A549 (cell line): ENCODE measurements at regions not wholly inside any gene's neighbourhood (a gene's known extent, or its start where the extent isn't known, plus 50 kb on each side); places are given as distances from the start of the nearest gene placed in this dataset.

ENCODE experiments used
- CBX2 ChIP-seq: fragments of 200-600 bp; sonication (generic); IDR thresholded peaks from 2 replicates; pipeline ENCODE4 v1.6.1; 2016; ENCODE audit warnings: low read depth, mild to moderate bottlenecking, borderline replicate concordance
- CHD4 ChIP-seq: fragments of 200-600 bp; sonication (generic); IDR thresholded peaks from 2 replicates; pipeline ENCODE4 v1.6.1; 2016; ENCODE audit warnings: antibody characterized with exemption, mild to moderate bottlenecking, borderline replicate concordance
- EHMT2 ChIP-seq: fragments of 200-600 bp; sonication (generic); IDR thresholded peaks from 2 replicates; pipeline ENCODE4 v1.6.1; 2016; ENCODE audit warnings: antibody characterized with exemption, low read depth, mild to moderate bottlenecking, moderate library complexity
- FOSL2 ChIP-seq, 2 experiments: fragments of 450-650 bp in 1 of 2; fragments of >200 bp in 1 of 2; sonication (Bioruptor Twin) in 1 of 2; formaldehyde crosslinking; IDR thresholded peaks; 2 replicates each; pipeline versions ENCODE4 v1.5.0 to v1.6.1; 2016 to 2020; ENCODE audit warnings: mild to moderate bottlenecking in 1 of 2, moderate library complexity in 1 of 2
- KDM5A ChIP-seq: fragments of 200-600 bp; sonication (generic); IDR thresholded peaks from 2 replicates; pipeline ENCODE4 v1.6.1; 2016; ENCODE audit warnings: antibody characterized with exemption, mild to moderate bottlenecking
- MAZ ChIP-seq: fragments of 150-350 bp; IDR thresholded peaks from 2 replicates; pipeline ENCODE4 v1.6.1; 2014; ENCODE audit warnings: antibody characterized with exemption, low read depth, low read length, borderline replicate concordance
- POLR2A ChIP-seq: IDR thresholded peaks from 2 replicates; pipeline ENCODE4 v1.6.1; 2012; ENCODE audit warnings: mild to moderate bottlenecking, low read length
- RAD21 ChIP-seq, 2 experiments: fragments of >200 bp in 1 of 2; sonication (Bioruptor Twin) in 1 of 2; formaldehyde crosslinking in 1 of 2; IDR thresholded peaks in 1 of 2; conservative IDR thresholded peaks in 1 of 2; 2 replicates in 1 of 2; 3 replicates in 1 of 2; pipeline ENCODE4 v1.6.1; 2012 to 2018; ENCODE audit warnings: inconsistent platforms in 1 of 2
- SMC3 ChIP-seq: fragments of >200 bp; sonication (Bioruptor Twin); formaldehyde crosslinking; IDR thresholded peaks from 3 replicates; pipeline ENCODE4 v1.6.1; 2018; ENCODE audit warnings: inconsistent platforms
- SREBF2 ChIP-seq: fragments of 450-650 bp; IDR thresholded peaks from 2 replicates; pipeline ENCODE4 v1.6.1; 2014; ENCODE audit warnings: mild to moderate bottlenecking, moderate library complexity
- ZFP36 ChIP-seq: fragments of 450-650 bp; IDR thresholded peaks from 2 replicates; pipeline ENCODE4 v1.6.1; 2014; ENCODE audit warnings: borderline replicate concordance; ENCODE audit not compliant: partially characterized antibody
- TF ChIP-seq, protein P1 (sequence below): fragments of >200 bp; sonication (Bioruptor Twin); formaldehyde crosslinking; IDR thresholded peaks from 3 replicates; pipeline ENCODE4 v1.5.1; 2016

DNA sequence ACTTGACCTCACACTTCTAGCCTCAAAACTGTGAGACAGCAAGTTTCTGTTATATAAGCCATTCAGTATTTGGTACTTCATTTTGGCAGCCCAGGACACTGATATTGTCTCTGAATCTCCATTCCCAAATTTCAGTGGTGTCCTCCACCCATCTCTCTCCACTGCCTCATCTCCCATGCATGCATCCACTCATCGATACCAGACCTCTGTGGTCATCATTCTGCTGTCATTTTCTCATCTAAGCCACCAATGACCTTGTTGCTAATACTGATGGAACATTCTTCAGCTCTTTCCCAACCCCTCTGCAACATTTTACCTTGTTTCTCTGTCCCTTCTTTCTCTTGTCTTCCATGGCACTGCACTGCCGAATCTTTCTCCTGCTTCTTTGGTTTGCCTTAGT is 221.8 kb downstream of the SNX18 start:
- TF ChIP-seq, protein P1, sequence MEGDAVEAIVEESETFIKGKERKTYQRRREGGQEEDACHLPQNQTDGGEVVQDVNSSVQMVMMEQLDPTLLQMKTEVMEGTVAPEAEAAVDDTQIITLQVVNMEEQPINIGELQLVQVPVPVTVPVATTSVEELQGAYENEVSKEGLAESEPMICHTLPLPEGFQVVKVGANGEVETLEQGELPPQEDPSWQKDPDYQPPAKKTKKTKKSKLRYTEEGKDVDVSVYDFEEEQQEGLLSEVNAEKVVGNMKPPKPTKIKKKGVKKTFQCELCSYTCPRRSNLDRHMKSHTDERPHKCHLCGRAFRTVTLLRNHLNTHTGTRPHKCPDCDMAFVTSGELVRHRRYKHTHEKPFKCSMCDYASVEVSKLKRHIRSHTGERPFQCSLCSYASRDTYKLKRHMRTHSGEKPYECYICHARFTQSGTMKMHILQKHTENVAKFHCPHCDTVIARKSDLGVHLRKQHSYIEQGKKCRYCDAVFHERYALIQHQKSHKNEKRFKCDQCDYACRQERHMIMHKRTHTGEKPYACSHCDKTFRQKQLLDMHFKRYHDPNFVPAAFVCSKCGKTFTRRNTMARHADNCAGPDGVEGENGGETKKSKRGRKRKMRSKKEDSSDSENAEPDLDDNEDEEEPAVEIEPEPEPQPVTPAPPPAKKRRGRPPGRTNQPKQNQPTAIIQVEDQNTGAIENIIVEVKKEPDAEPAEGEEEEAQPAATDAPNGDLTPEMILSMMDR = no peak
- TF ChIP-seq MAZ (no peak), CHD4 (no peak), SREBF2 (no peak), POLR2A (no peak), FOSL2 (IDR thresholded peaks at IDR 0.05) (no peak), FOSL2 (CRISPR knock-in tag; IDR thresholded peaks at IDR 0.05) (no peak), KDM5A (no peak), CBX2 (no peak), SMC3 (no peak), EHMT2 (no peak), ZFP36 (no peak), RAD21 (conservative IDR thresholded peaks at IDR 0.05 in 1 of 2, IDR thresholded peaks at IDR 0.05 in 1 of 2) (no peak)
